SK-N-MC (cell line): ENCODE measurements at regions not wholly inside any gene's neighbourhood (a gene's known extent, or its start where the extent isn't known, plus 50 kb on each side); places are given as distances from the start of the nearest gene placed in this dataset.

Experiments used
- EZH2 ChIP-seq: fragments of 200-600 bp; sonication (generic); IDR thresholded peaks from one replicate; pipeline ENCODE4 v1.6.1; 2017; ENCODE audit warnings: antibody characterized with exemption
- FOXP2 ChIP-seq: optimal IDR thresholded peaks from 2 replicates; pipeline ENCODE3; 2011; ENCODE audit warnings: mild to moderate bottlenecking, moderate library complexity; ENCODE audit not compliant: insufficient read depth; ENCODE audit errors: extremely low read length, control extremely low read depth
- POLR2AphosphoS5 ChIP-seq: IDR thresholded peaks from 2 replicates; pipeline ENCODE4 v1.6.1; 2012; ENCODE audit warnings: mild to moderate bottlenecking, low read depth, low read length, borderline replicate concordance

DNA sequence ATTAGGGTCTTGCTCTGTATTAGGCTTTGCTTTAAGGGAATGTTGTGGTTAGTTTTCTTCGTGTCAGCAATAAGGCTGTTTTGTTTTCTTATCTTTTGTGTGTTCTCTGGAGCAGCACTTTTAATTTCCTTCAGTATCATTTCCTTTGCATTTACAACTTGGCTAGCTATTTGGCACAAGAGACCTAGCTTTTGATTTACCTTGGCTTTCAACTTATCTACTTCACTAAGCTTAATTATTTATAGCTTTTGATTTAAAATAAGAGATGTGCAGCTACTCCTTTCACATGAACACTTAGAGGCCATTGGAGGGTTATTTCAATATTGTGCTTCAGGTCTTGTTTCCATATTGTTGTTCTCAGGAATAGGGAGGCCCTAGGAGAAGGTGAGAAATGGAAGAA is 68.2 kb downstream of the FAT4 start:
- TF ChIP-seq POLR2AphosphoS5: no peak
- TF ChIP-seq EZH2: no peak
- no peak for TF ChIP-seq FOXP2
